ENCODE measurements at regions not wholly inside any gene's neighbourhood (a gene's known extent, or its start where the extent isn't known, plus 50 kb on each side); places are given as distances from the start of the nearest gene placed in this dataset.
"Not testable (repeated sequence)": the region's sequence is repeated elsewhere in the genome, so short reads cannot be mapped to it uniquely, and the experiment has no call there.

- DNase-seq: no peak
Measured at GRCh38 chr2:156003780-156004179, 328.7 kb downstream of the NR4A2 start.

- no peak for DNase-seq
Measured at GRCh38 chr2:156001851-156002250, 330.7 kb downstream of the NR4A2 start.

GRCh38 chr2:155997538-155997937, 335.0 kb downstream of the NR4A2 start:
- no peak for DNase-seq

- no peak for DNase-seq
Measured at GRCh38 chr2:155994315-155994714, 338.2 kb downstream of the NR4A2 start.

GRCh38 chr2:155983845-155984244, 348.7 kb downstream of the NR4A2 start:
- no peak for DNase-seq

- DNase-seq: no peak
Measured at GRCh38 chr2:155982135-155982534, 350.4 kb downstream of the NR4A2 start.

- DNase-seq: no peak
Measured at GRCh38 chr2:155980941-155981560, 351.5 kb downstream of the NR4A2 start.

GRCh38 chr2:155975734-155976133, 356.8 kb downstream of the NR4A2 start:
- DNase-seq: no peak

GRCh38 chr2:155972916-155973315, 359.6 kb downstream of the NR4A2 start:
- no peak for DNase-seq

GRCh38 chr2:155966064-155966471, 366.5 kb downstream of the NR4A2 start:
- not testable (repeated sequence) for DNase-seq

- DNase-seq: no peak
Measured at GRCh38 chr2:155965415-155966063, 367.0 kb downstream of the NR4A2 start.

GRCh38 chr2:155961641-155962040, 370.9 kb downstream of the NR4A2 start:
- DNase-seq: no peak

GRCh38 chr2:155958834-155959233, 373.7 kb downstream of the NR4A2 start:
- DNase-seq: no peak

- DNase-seq: no peak
Measured at GRCh38 chr2:155947069-155947468, 385.5 kb downstream of the NR4A2 start.

- DNase-seq: no peak
Measured at GRCh38 chr2:155944218-155944617, 388.3 kb downstream of the NR4A2 start.

- no peak for DNase-seq
Measured at GRCh38 chr2:155930312-155930711, 402.2 kb downstream of the NR4A2 start.

GRCh38 chr2:155917380-155917779, 415.1 kb downstream of the NR4A2 start:
- no peak for DNase-seq

- DNase-seq: no peak
Measured at GRCh38 chr2:155913356-155913755, 419.2 kb downstream of the NR4A2 start.

- DNase-seq: no peak
Measured at GRCh38 chr2:155908567-155908966, 424.0 kb downstream of the NR4A2 start.

- DNase-seq: no peak
Measured at GRCh38 chr2:155907211-155907610, 425.3 kb downstream of the NR4A2 start.

- no peak for DNase-seq
Measured at GRCh38 chr2:155905657-155906056, 426.9 kb downstream of the NR4A2 start.

- DNase-seq: no peak
Measured at GRCh38 chr2:155904720-155905119, 427.8 kb downstream of the NR4A2 start.

- no peak for DNase-seq
Measured at GRCh38 chr2:155902635-155903034, 429.9 kb downstream of the NR4A2 start.

GRCh38 chr2:155895016-155895415, 437.5 kb downstream of the NR4A2 start:
- no peak for DNase-seq

- not testable (repeated sequence) for DNase-seq
Measured at GRCh38 chr2:155880382-155880781, 452.1 kb downstream of the NR4A2 start.
